IMR-90 (cell line): ENCODE measurements at regions not wholly inside any gene's neighbourhood (a gene's known extent, or its start where the extent isn't known, plus 50 kb on each side); places are given as distances from the start of the nearest gene placed in this dataset.

Source experiments
- CEBPB ChIP-seq: IDR thresholded peaks from 2 replicates; pipeline ENCODE4 v1.6.1; 2012; ENCODE audit warnings: low read depth, low read length, improper control_type of control experiment
- FOS ChIP-seq: fragments of 150-350 bp; IDR thresholded peaks from 2 replicates; pipeline ENCODE4 v1.6.1; 2016; ENCODE audit warnings: low read depth, low read length
- MAFK ChIP-seq: IDR thresholded peaks from 2 replicates; pipeline ENCODE4 v1.6.1; 2012; ENCODE audit warnings: low read depth, low read length, improper control_type of control experiment
- MAZ ChIP-seq: IDR thresholded peaks from 2 replicates; pipeline ENCODE4 v1.6.1; 2012; ENCODE audit warnings: low read depth, mild to moderate bottlenecking, low read length, improper control_type of control experiment, moderate library complexity, borderline replicate concordance
- MXI1 ChIP-seq: IDR thresholded peaks from 2 replicates; pipeline ENCODE4 v1.6.1; 2012; ENCODE audit warnings: low read depth, mild to moderate bottlenecking, low read length, moderate library complexity, borderline replicate concordance
- NFE2L2 ChIP-seq: fragments of 150-350 bp; IDR thresholded peaks from 2 replicates; pipeline ENCODE4 v1.6.1; 2016; ENCODE audit warnings: low read depth, mild to moderate bottlenecking, low read length
- POLR2A ChIP-seq: IDR thresholded peaks from 2 replicates; pipeline ENCODE4 v1.6.1; 2012; ENCODE audit warnings: mild to moderate bottlenecking, low read depth, low read length
- RAD21 ChIP-seq: IDR thresholded peaks from 2 replicates; pipeline ENCODE4 v1.6.1; 2012; ENCODE audit warnings: low read length, improper control_type of control experiment
- RCOR1 ChIP-seq: IDR thresholded peaks from 2 replicates; pipeline ENCODE4 v1.6.1; 2012; ENCODE audit warnings: mild to moderate bottlenecking, low read length, improper control_type of control experiment; ENCODE audit not compliant: insufficient replicate concordance
- RFX5 ChIP-seq: IDR thresholded peaks from 2 replicates; pipeline ENCODE4 v1.8.0; 2012; ENCODE audit warnings: low read depth, mild to moderate bottlenecking, low read length, moderate library complexity
- SMC3 ChIP-seq: fragments of 150-350 bp; IDR thresholded peaks from 2 replicates; pipeline ENCODE4 v1.6.1; 2016; ENCODE audit warnings: low read depth, mild to moderate bottlenecking, antibody characterized with exemption, low read length, moderate library complexity
- TF ChIP-seq, protein P1 (sequence below): conservative IDR thresholded peaks from 2 replicates; pipeline ENCODE4 v1.5.1; 2012; ENCODE audit warnings: mild to moderate bottlenecking, low read depth, low read length, improper control_type of control experiment
- TF ChIP-seq, protein P2 (sequence below): fragments of 150-350 bp; IDR thresholded peaks from 2 replicates; pipeline ENCODE4 v1.6.1; 2016; ENCODE audit warnings: low read depth, mild to moderate bottlenecking, low read length, moderate library complexity, borderline replicate concordance
- TF ChIP-seq, protein P3 (sequence below): fragments of 150-350 bp; IDR thresholded peaks from 2 replicates; pipeline ENCODE4 v1.6.1; 2017; ENCODE audit warnings: mild to moderate bottlenecking, antibody characterized with exemption, low read length, low read depth

DNA sequence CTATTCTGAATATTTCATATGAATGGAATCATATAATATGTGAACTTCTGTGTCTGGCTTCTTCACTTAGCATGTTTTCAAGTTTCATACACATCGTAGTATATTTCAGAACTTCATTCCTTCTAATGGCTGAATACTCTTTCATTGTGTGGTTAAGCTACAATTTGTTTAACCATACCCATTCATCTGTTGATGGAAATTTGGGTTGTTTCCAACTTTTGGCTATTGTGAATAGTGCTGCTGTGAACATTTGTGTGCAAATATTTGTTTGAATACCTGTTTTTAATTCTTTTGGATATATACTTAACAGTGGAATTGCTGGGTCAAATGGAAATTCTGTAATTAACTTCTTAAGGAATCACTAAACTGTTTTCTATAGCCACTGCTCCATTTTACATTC lies 86.0 kb upstream of the MDFIC start:
- TF ChIP-seq, protein P1, sequence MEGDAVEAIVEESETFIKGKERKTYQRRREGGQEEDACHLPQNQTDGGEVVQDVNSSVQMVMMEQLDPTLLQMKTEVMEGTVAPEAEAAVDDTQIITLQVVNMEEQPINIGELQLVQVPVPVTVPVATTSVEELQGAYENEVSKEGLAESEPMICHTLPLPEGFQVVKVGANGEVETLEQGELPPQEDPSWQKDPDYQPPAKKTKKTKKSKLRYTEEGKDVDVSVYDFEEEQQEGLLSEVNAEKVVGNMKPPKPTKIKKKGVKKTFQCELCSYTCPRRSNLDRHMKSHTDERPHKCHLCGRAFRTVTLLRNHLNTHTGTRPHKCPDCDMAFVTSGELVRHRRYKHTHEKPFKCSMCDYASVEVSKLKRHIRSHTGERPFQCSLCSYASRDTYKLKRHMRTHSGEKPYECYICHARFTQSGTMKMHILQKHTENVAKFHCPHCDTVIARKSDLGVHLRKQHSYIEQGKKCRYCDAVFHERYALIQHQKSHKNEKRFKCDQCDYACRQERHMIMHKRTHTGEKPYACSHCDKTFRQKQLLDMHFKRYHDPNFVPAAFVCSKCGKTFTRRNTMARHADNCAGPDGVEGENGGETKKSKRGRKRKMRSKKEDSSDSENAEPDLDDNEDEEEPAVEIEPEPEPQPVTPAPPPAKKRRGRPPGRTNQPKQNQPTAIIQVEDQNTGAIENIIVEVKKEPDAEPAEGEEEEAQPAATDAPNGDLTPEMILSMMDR, result no peak
- TF ChIP-seq SMC3, result no peak
- no peak for TF ChIP-seq RCOR1
- no peak for TF ChIP-seq MAZ
- TF ChIP-seq POLR2A, result no peak
- TF ChIP-seq, protein P2, sequence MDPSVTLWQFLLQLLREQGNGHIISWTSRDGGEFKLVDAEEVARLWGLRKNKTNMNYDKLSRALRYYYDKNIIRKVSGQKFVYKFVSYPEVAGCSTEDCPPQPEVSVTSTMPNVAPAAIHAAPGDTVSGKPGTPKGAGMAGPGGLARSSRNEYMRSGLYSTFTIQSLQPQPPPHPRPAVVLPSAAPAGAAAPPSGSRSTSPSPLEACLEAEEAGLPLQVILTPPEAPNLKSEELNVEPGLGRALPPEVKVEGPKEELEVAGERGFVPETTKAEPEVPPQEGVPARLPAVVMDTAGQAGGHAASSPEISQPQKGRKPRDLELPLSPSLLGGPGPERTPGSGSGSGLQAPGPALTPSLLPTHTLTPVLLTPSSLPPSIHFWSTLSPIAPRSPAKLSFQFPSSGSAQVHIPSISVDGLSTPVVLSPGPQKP, result no peak
- TF ChIP-seq MAFK, result no peak
- no peak for TF ChIP-seq MXI1
- TF ChIP-seq RFX5, result no peak
- no peak for TF ChIP-seq RAD21
- TF ChIP-seq, protein P3, sequence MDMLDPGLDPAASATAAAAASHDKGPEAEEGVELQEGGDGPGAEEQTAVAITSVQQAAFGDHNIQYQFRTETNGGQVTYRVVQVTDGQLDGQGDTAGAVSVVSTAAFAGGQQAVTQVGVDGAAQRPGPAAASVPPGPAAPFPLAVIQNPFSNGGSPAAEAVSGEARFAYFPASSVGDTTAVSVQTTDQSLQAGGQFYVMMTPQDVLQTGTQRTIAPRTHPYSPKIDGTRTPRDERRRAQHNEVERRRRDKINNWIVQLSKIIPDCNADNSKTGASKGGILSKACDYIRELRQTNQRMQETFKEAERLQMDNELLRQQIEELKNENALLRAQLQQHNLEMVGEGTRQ, result no peak
- TF ChIP-seq NFE2L2, result no peak
- TF ChIP-seq CEBPB, result no peak
- no peak for TF ChIP-seq FOS
